IMR-90 (cell line): ENCODE measurements at regions not wholly inside any gene's neighbourhood (a gene's known extent, or its start where the extent isn't known, plus 50 kb on each side); places are given as distances from the start of the nearest gene placed in this dataset.

Experiments used
- ATAC-seq: fragments of 200-7000 bp; cut with Tn5 transposase; 2 replicates; pipeline ENCODE4 v1.9.1; 2020; ENCODE audit warnings: low read depth, mild to moderate bottlenecking, moderate library complexity
- BruUV-seq: library from RNA; stranded (reverse); fragments of 400-500 nt; replicated peaks from 2 replicates; lab custom pipeline; 2021; lab: Mats Ljungman, UMichigan
- CTCF ChIA-PET: fragments of 300-600 bp; formaldehyde crosslinking; extraction: SDS; loops from one replicate; lab custom pipeline; 2021; ENCODE audit warnings: antibody characterized with exemption; lab: Yijun Ruan, JAX
- POLR2A ChIA-PET: fragments of 300-600 bp; sonication (Branson Sonifier 250); formaldehyde crosslinking; loops from one replicate; lab custom pipeline; 2022; ENCODE audit warnings: antibody characterized with exemption; ENCODE audit not compliant: unreplicated experiment; lab: Charles Lee
- DNase-seq: peaks from one replicate; pipeline ENCODE4 v3.0.0; 2013
- H2AFZ ChIP-seq: replicated peaks from 2 replicates; pipeline ENCODE3; 2013; ENCODE audit warnings: low read length, mild to moderate bottlenecking; ENCODE audit not compliant: poor library complexity
- H2AK5ac ChIP-seq: 2 replicates; pipeline ENCODE4 v1.6.1; 2013; ENCODE audit warnings: low read depth, low read length, inconsistent platforms
- H2AK9ac ChIP-seq: replicated peaks from 2 replicates; pipeline ENCODE3; 2013; ENCODE audit warnings: mild to moderate bottlenecking, low read depth, low read length, moderate library complexity; ENCODE audit not compliant: poor library complexity
- H2BK120ac ChIP-seq: 2 replicates; pipeline ENCODE4 v1.6.1; 2013; ENCODE audit warnings: low read depth, low read length, inconsistent platforms
- H2BK15ac ChIP-seq: 3 replicates; pipeline ENCODE4 v1.6.1; 2013; ENCODE audit warnings: low read depth, low read length, inconsistent platforms
- H2BK20ac ChIP-seq: 2 replicates; pipeline ENCODE4 v1.6.1; 2013; ENCODE audit warnings: low read depth, mild to moderate bottlenecking, inconsistent platforms, low read length, moderate library complexity
- H2BK5ac ChIP-seq: 2 replicates; pipeline ENCODE4 v1.6.1; 2013; ENCODE audit warnings: mild to moderate bottlenecking, low read depth, low read length, inconsistent platforms; ENCODE audit not compliant: poor library complexity, severe bottlenecking
- H3K14ac ChIP-seq: replicated peaks from 2 replicates; pipeline ENCODE4 v1.6.1; 2013; ENCODE audit warnings: low read depth, low read length, inconsistent platforms
- H3K18ac ChIP-seq: 2 replicates; pipeline ENCODE4 v1.6.1; 2013; ENCODE audit warnings: low read depth, low read length, control low read depth
- H3K23ac ChIP-seq: 2 replicates; pipeline ENCODE4 v1.6.1; 2013; ENCODE audit warnings: low read depth, low read length, inconsistent platforms
- H3K27ac ChIP-seq: 2 replicates; pipeline ENCODE4 v1.5.1; 2013; ENCODE audit warnings: mild to moderate bottlenecking, control low read depth, low read length; ENCODE audit not compliant: insufficient read depth
- H3K27me3 ChIP-seq: 2 replicates; pipeline ENCODE4 v1.6.1; 2013; ENCODE audit warnings: low read length; ENCODE audit not compliant: control insufficient read depth, insufficient read depth
- H3K36me3 ChIP-seq: 2 replicates; pipeline ENCODE4 v1.6.1; 2013; ENCODE audit warnings: low read length, mixed read lengths; ENCODE audit not compliant: control insufficient read depth, insufficient read depth
- H3K4ac ChIP-seq: 2 replicates; pipeline ENCODE4 v1.6.1; 2013; ENCODE audit warnings: low read depth, low read length, inconsistent platforms
- H3K4me1 ChIP-seq: 2 replicates; pipeline ENCODE4 v1.6.1; 2013; ENCODE audit warnings: low read length, mixed read lengths; ENCODE audit not compliant: control insufficient read depth, insufficient read depth
- H3K4me2 ChIP-seq: 2 replicates; pipeline ENCODE4 v1.6.1; 2013; ENCODE audit warnings: low read depth, mild to moderate bottlenecking, control low read depth, low read length, moderate library complexity
- H3K4me3 ChIP-seq: 2 replicates; pipeline ENCODE4 v1.5.1; 2013; ENCODE audit warnings: low read depth, mild to moderate bottlenecking, control low read depth, low read length, moderate library complexity; ENCODE audit not compliant: insufficient read depth
- H3K56ac ChIP-seq: 2 replicates; pipeline ENCODE4 v1.6.1; 2013; ENCODE audit warnings: low read length, inconsistent platforms; ENCODE audit not compliant: insufficient read depth; ENCODE audit errors: extremely low read depth
- H3K79me1 ChIP-seq, 2 experiments: 2 replicates each; pipeline ENCODE4 v1.6.1; 2013; ENCODE audit warnings: low read length in 2 of 2, inconsistent platforms in 1 of 2, low read depth in 1 of 2
- H3K9ac ChIP-seq: 2 replicates; pipeline ENCODE4 v1.6.1; 2013; ENCODE audit warnings: low read depth, low read length, control low read depth
- H3K9me1 ChIP-seq: 2 replicates; pipeline ENCODE4 v1.6.1; 2013; ENCODE audit warnings: low read length, inconsistent platforms; ENCODE audit not compliant: insufficient read depth
- H3K9me3 ChIP-seq: 2 replicates; pipeline ENCODE4 v1.6.1; 2013; ENCODE audit warnings: low read length; ENCODE audit not compliant: control insufficient read depth, insufficient read depth
- H4K20me1 ChIP-seq: 2 replicates; pipeline ENCODE4 v1.6.1; 2013; ENCODE audit warnings: low read length, inconsistent platforms; ENCODE audit not compliant: insufficient read depth
- H4K5ac ChIP-seq: 2 replicates; pipeline ENCODE4 v1.6.1; 2013; ENCODE audit warnings: mild to moderate bottlenecking, low read depth, low read length, control low read depth
- H4K8ac ChIP-seq, 2 experiments: 2 replicates each; pipeline ENCODE4 v1.6.1; 2013; ENCODE audit warnings: low read depth in 2 of 2, low read length in 2 of 2, control low read depth in 1 of 2, inconsistent platforms in 1 of 2
- H4K91ac ChIP-seq: 2 replicates; pipeline ENCODE4 v1.6.1; 2013; ENCODE audit warnings: low read depth, low read length, inconsistent platforms; ENCODE audit not compliant: insufficient read depth
- BHLHE40 ChIP-seq: fragments of 150-350 bp; IDR thresholded peaks from 2 replicates; pipeline ENCODE4 v1.6.1; 2016; ENCODE audit warnings: mild to moderate bottlenecking, low read depth, low read length
- CHD1 ChIP-seq: IDR thresholded peaks from 2 replicates; pipeline ENCODE4 v1.6.1; 2012; ENCODE audit warnings: low read depth, low read length, improper control_type of control experiment
- FOS ChIP-seq: fragments of 150-350 bp; IDR thresholded peaks from 2 replicates; pipeline ENCODE4 v1.6.1; 2016; ENCODE audit warnings: low read depth, low read length
- MAZ ChIP-seq: IDR thresholded peaks from 2 replicates; pipeline ENCODE4 v1.6.1; 2012; ENCODE audit warnings: low read depth, mild to moderate bottlenecking, low read length, improper control_type of control experiment, moderate library complexity, borderline replicate concordance
- MXI1 ChIP-seq: IDR thresholded peaks from 2 replicates; pipeline ENCODE4 v1.6.1; 2012; ENCODE audit warnings: low read depth, mild to moderate bottlenecking, low read length, moderate library complexity, borderline replicate concordance
- NFE2L2 ChIP-seq: fragments of 150-350 bp; IDR thresholded peaks from 2 replicates; pipeline ENCODE4 v1.6.1; 2016; ENCODE audit warnings: low read depth, mild to moderate bottlenecking, low read length
- POLR2A ChIP-seq: IDR thresholded peaks from 2 replicates; pipeline ENCODE4 v1.6.1; 2012; ENCODE audit warnings: mild to moderate bottlenecking, low read depth, low read length
- RCOR1 ChIP-seq: IDR thresholded peaks from 2 replicates; pipeline ENCODE4 v1.6.1; 2012; ENCODE audit warnings: mild to moderate bottlenecking, low read length, improper control_type of control experiment; ENCODE audit not compliant: insufficient replicate concordance
- RFX5 ChIP-seq: IDR thresholded peaks from 2 replicates; pipeline ENCODE4 v1.8.0; 2012; ENCODE audit warnings: low read depth, mild to moderate bottlenecking, low read length, moderate library complexity
- USF2 ChIP-seq: fragments of 150-350 bp; IDR thresholded peaks from 2 replicates; pipeline ENCODE4 v1.6.1; 2017; ENCODE audit warnings: mild to moderate bottlenecking, antibody characterized with exemption, low read length, low read depth
- WGBS, 2 experiments: methylation state at CpG; one replicate each; pipeline versions ENCODE4 v1.1.5 to v1.1.7; 2013; ENCODE audit warnings: missing lambda C conversion rate in 2 of 2; ENCODE audit not compliant: insufficient read length in 1 of 2; ENCODE audit errors: extremely low coverage in 2 of 2; 5-methylcytosine and 5-hydroxymethylcytosine counted together
- dilution Hi-C: fragments of 300-500 bp; cut with HindIII; formaldehyde crosslinking; loops from one replicate; pipeline ENCODE4 v1.14.3; 2018; ENCODE audit warnings: low sequenced_read_pairs; ENCODE audit not compliant: unreplicated experiment
- in situ Hi-C: fragments of 300-500 bp; cut with MboI; formaldehyde crosslinking; loops from 3 replicates; pipeline ENCODE4 v1.14.3; 2019; ENCODE audit warnings: low sequenced_read_pairs, inconsistent platforms, mixed read lengths
- intact Hi-C: fragments of 100-400 bp; cut with micrococcal nuclease; formaldehyde crosslinking; loops from 2 replicates; pipeline ENCODE4 v1.10.0; 2022

- H3K4me2 ChIP-seq, result no peak overlapping the region
- H3K27me3 ChIP-seq, result no peaks in the 10 kb centered on the region
- H3K56ac ChIP-seq, result no peak overlapping the region
- no peak overlapping the region for H3K27ac ChIP-seq
- H3K4ac ChIP-seq, result no peak overlapping the region
- H4K91ac ChIP-seq, result no peak overlapping the region
- H2BK20ac ChIP-seq, result no peak overlapping the region
- H3K18ac ChIP-seq, result no peak overlapping the region
- CTCF ChIA-PET, result no interaction called here
- POLR2A ChIA-PET, result no interaction called here
- WGBS, 2 experiments, result 90% methylated on average over 2 of the region's 4 CpGs; no CpG with 5 or more reads in 1 of the 2 experiments
- no TSS peak for BruUV-seq
- DNase-seq (no peak), ATAC-seq (no peak)
- H3K36me3 ChIP-seq, result no peaks in the 10 kb centered on the region
- TF ChIP-seq CHD1, result no peak
- no peak for TF ChIP-seq USF2
- TF ChIP-seq MAZ, result no peak
- TF ChIP-seq RFX5, result no peak
- TF ChIP-seq FOS, result no peak
- no peak for TF ChIP-seq BHLHE40
- TF ChIP-seq MXI1, result no peak
- TF ChIP-seq POLR2A, result no peak
- no peak for TF ChIP-seq RCOR1
- TF ChIP-seq NFE2L2, result no peak
- H2BK5ac ChIP-seq, result no peak overlapping the region
- no peak overlapping the region for H3K14ac ChIP-seq
- no peak overlapping the region for H4K8ac ChIP-seq
- intact Hi-C loops (no loop called here), dilution Hi-C loops (no loop called here), in situ Hi-C loops (no loop called here)
- no peak overlapping the region for H3K4me3 ChIP-seq
- H3K9me3 ChIP-seq, result peaks cover 4% of the 10 kb centered on the region
- H3K9me1 ChIP-seq, result no peaks in the 10 kb centered on the region
- no peak overlapping the region for H3K23ac ChIP-seq
- H2BK120ac ChIP-seq, result no peak overlapping the region
- H2AFZ ChIP-seq, result no peak overlapping the region
- H2BK15ac ChIP-seq, result no peak overlapping the region
- H3K79me1 ChIP-seq, result no peaks in the 10 kb centered on the region
- H2AK5ac ChIP-seq, result no peak overlapping the region
- no peak overlapping the region for H4K5ac ChIP-seq
- H3K4me1 ChIP-seq, result no peaks in the 10 kb centered on the region
- no peaks in the 10 kb centered on the region for H4K20me1 ChIP-seq
- H3K9ac ChIP-seq, result no peak overlapping the region
- no peak overlapping the region for H2AK9ac ChIP-seq
Measured at GRCh38 chr9:106383072-106383471, 479.9 kb upstream of the ZNF462 start.
